Amniotic stem cell (primary cell): ENCODE measurements at regions not wholly inside any gene's neighbourhood (a gene's known extent, or its start where the extent isn't known, plus 50 kb on each side); places are given as distances from the start of the nearest gene placed in this dataset.
"Not testable (repeated sequence)": the region's sequence is repeated elsewhere in the genome, so short reads cannot be mapped to it uniquely, and the experiment has no call there.

Experiments used
- DNase-seq: peaks from one replicate; lab custom pipeline; 2025; lab: John Stamatoyannopoulos, UW

- DNase-seq = no peak
Measured at GRCh38 chr7:42722198-42722597, 189.7 kb downstream of the C7orf25 start.

GRCh38 chr7:42720991-42721796 is 190.7 kb downstream of the C7orf25 start:
- no peak for DNase-seq

GRCh38 chr7:42720012-42720411 is 191.9 kb downstream of the C7orf25 start:
- no peak for DNase-seq

GRCh38 chr7:42718466-42718865 is 193.4 kb downstream of the C7orf25 start:
- DNase-seq = not testable (repeated sequence)

- no peak for DNase-seq
Measured at GRCh38 chr7:42714356-42714755, 197.5 kb downstream of the C7orf25 start.

- DNase-seq = no peak
Measured at GRCh38 chr7:42709284-42709683, 202.6 kb downstream of the C7orf25 start.

- DNase-seq = no peak
Measured at GRCh38 chr7:42704710-42705109, 207.2 kb downstream of the C7orf25 start.

GRCh38 chr7:42702647-42703046 is 209.2 kb downstream of the C7orf25 start:
- DNase-seq = no peak

GRCh38 chr7:42700406-42701327 is 211.2 kb downstream of the C7orf25 start:
- no peak for DNase-seq

GRCh38 chr7:42699380-42700178 is 212.3 kb downstream of the C7orf25 start:
- no peak for DNase-seq

- no peak for DNase-seq
Measured at GRCh38 chr7:42698600-42699374, 213.1 kb downstream of the C7orf25 start.

- no peak for DNase-seq
Measured at GRCh38 chr7:42694894-42695507, 216.9 kb downstream of the C7orf25 start.

GRCh38 chr7:42693722-42694121 is 218.1 kb downstream of the C7orf25 start:
- no peak for DNase-seq

GRCh38 chr7:42692621-42693020 is 219.2 kb downstream of the C7orf25 start:
- DNase-seq = peak; percentile 50

- DNase-seq = peak; percentile 46
Measured at GRCh38 chr7:42690794-42691639, 220.9 kb downstream of the C7orf25 start.

- DNase-seq = no peak
Measured at GRCh38 chr7:42689626-42690025, 222.2 kb downstream of the C7orf25 start.

- DNase-seq = no peak
Measured at GRCh38 chr7:42688056-42688371, 223.9 kb downstream of the C7orf25 start.

- DNase-seq = no peak
Measured at GRCh38 chr7:42687211-42688055, 224.4 kb downstream of the C7orf25 start.

- no peak for DNase-seq
Measured at GRCh38 chr7:42686594-42687156, 225.2 kb downstream of the C7orf25 start.
